ENCODE measurements at regions not wholly inside any gene's neighbourhood (a gene's known extent, or its start where the extent isn't known, plus 50 kb on each side); places are given as distances from the start of the nearest gene placed in this dataset.

- TF ChIP-seq, protein P1, sequence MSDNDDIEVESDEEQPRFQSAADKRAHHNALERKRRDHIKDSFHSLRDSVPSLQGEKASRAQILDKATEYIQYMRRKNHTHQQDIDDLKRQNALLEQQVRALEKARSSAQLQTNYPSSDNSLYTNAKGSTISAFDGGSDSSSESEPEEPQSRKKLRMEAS (IDR thresholded peaks at IDR 0.05): no peak
- no peak for TF ChIP-seq YY1 (IDR thresholded peaks at IDR 0.05; ENCODE audit: extremely low read depth, insufficient replicate concordance, low read depth, low read length)
- TF ChIP-seq ZNF274 (IDR thresholded peaks at IDR 0.05; ENCODE audit: low read depth, low read length): no peak
- TF ChIP-seq SIN3A (IDR thresholded peaks at IDR 0.05; ENCODE audit: low read depth): no peak
- no peak for TF ChIP-seq TCF7L2 (IDR thresholded peaks at IDR 0.05; ENCODE audit: borderline replicate concordance, extremely low read depth, insufficient read depth, insufficient read length)
- TF ChIP-seq ATF3 (IDR thresholded peaks at IDR 0.05): no peak
- TF ChIP-seq RAD21 (IDR thresholded peaks at IDR 0.05; ENCODE audit: low read depth): no peak
Measured at GRCh38 chr6:80832337-80832736, 725.9 kb downstream of the BCKDHB start (continued).

DNA sequence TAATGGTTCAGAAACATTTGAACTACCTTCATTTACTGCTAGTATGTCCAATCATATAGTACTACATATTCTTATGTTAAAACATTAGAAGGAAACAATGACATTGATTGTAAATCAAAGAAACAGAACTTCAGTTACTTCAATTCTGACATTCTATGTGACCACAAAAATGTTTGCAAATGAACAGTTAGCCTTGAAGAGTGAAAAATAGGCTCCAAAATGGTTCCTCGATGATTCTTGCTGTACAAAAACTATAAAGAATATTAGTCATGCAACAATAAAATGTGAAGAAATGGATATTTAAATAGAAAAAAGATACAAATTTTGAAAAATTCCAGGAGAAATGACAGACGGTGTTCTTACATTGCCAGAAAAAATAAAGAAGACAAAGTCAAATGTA is 686.9 kb downstream of the BCKDHB start:
- intact Hi-C loops (cut with micrococcal nuclease): no loop called here
- Histone ChIP-seq H4K20me1 (ENCODE audit: insufficient read depth) (no peaks in the 10 kb centered on the region), H3K4me2 (ENCODE audit: low read length) (no peak overlapping the region), H3K9me2 (ENCODE audit: insufficient read depth) (no peaks in the 10 kb centered on the region), H2AFZ (ENCODE audit: low read depth, low read length, poor library complexity, severe bottlenecking) (no peak overlapping the region), H3K4me3 (replicated peaks in 1 of 2; ENCODE audit: low read depth in 1 of 2, low read length in 2 of 2) (no peak overlapping the region), H3K9ac (ENCODE audit: low read length) (no peak overlapping the region), H3K9me3 (ENCODE audit: control insufficient read depth in 1 of 2, insufficient read depth in 1 of 2, low read depth in 1 of 2, low read length in 2 of 2) (no peaks in the 10 kb centered on the region), H3K27me3 (ENCODE audit: insufficient read depth, low read length) (no peaks in the 10 kb centered on the region), H3K27ac (ENCODE audit: low read depth, low read length) (no peak overlapping the region), H3K4me1 (ENCODE audit: control insufficient read depth in 1 of 2, insufficient read depth in 2 of 2, low read length in 2 of 2) (no peaks in the 10 kb centered on the region), H3K36me3 (ENCODE audit: control insufficient read depth in 1 of 2, insufficient read depth in 2 of 2, low read length in 2 of 2) (no peaks in the 10 kb centered on the region), H3K79me2 (ENCODE audit: insufficient read depth, low read length) (no peaks in the 10 kb centered on the region)
- ChIA-PET RAD21 (ENCODE audit: low non-redundant PET in 1 of 2, low total read pairs in 2 of 2, uncharacterized antibody in 2 of 2, unreplicated experiment in 2 of 2) (no interaction called here), CTCF (no interaction called here), POLR2A (no interaction called here)
- DNase-seq (ENCODE audit: low read depth, low spot score) (no peak), ATAC-seq (no peak)
- BruUV-seq (replicated peaks): no TSS peak
- TF ChIP-seq ZFX (IDR thresholded peaks at IDR 0.05) (no peak), SRF (IDR thresholded peaks at IDR 0.05; ENCODE audit: low read depth) (no peak)

- Histone ChIP-seq H3K4me3 (replicated peaks in 1 of 2; ENCODE audit: low read depth in 1 of 2, low read length in 2 of 2) (no peak overlapping the region), H3K79me2 (ENCODE audit: insufficient read depth, low read length) (no peaks in the 10 kb centered on the region), H3K27me3 (ENCODE audit: insufficient read depth, low read length) (no peaks in the 10 kb centered on the region), H3K36me3 (ENCODE audit: control insufficient read depth in 1 of 2, insufficient read depth in 2 of 2, low read length in 2 of 2) (no peaks in the 10 kb centered on the region), H3K9me2 (ENCODE audit: insufficient read depth) (no peaks in the 10 kb centered on the region), H4K20me1 (ENCODE audit: insufficient read depth) (no peaks in the 10 kb centered on the region), H3K4me1 (ENCODE audit: control insufficient read depth in 1 of 2, insufficient read depth in 2 of 2, low read length in 2 of 2) (no peaks in the 10 kb centered on the region), H2AFZ (ENCODE audit: low read depth, low read length, poor library complexity, severe bottlenecking) (no peak overlapping the region), H3K9me3 (ENCODE audit: control insufficient read depth in 1 of 2, insufficient read depth in 1 of 2, low read depth in 1 of 2, low read length in 2 of 2) (no peaks in the 10 kb centered on the region), H3K27ac (ENCODE audit: low read depth, low read length) (no peak overlapping the region), H3K9ac (ENCODE audit: low read length) (no peak overlapping the region), H3K4me2 (ENCODE audit: low read length) (no peak overlapping the region)
- BruUV-seq (replicated peaks): no TSS peak
- TF ChIP-seq ZFX (IDR thresholded peaks at IDR 0.05): no peak
- TF ChIP-seq, protein P2, sequence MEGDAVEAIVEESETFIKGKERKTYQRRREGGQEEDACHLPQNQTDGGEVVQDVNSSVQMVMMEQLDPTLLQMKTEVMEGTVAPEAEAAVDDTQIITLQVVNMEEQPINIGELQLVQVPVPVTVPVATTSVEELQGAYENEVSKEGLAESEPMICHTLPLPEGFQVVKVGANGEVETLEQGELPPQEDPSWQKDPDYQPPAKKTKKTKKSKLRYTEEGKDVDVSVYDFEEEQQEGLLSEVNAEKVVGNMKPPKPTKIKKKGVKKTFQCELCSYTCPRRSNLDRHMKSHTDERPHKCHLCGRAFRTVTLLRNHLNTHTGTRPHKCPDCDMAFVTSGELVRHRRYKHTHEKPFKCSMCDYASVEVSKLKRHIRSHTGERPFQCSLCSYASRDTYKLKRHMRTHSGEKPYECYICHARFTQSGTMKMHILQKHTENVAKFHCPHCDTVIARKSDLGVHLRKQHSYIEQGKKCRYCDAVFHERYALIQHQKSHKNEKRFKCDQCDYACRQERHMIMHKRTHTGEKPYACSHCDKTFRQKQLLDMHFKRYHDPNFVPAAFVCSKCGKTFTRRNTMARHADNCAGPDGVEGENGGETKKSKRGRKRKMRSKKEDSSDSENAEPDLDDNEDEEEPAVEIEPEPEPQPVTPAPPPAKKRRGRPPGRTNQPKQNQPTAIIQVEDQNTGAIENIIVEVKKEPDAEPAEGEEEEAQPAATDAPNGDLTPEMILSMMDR (IDR thresholded peaks at IDR 0.05 in 2 of 3, conservative IDR thresholded peaks at IDR 0.05 in 1 of 3; ENCODE audit: borderline replicate concordance in 1 of 3, insufficient read depth in 1 of 3, low read depth in 2 of 3, low read length in 2 of 3): no peak
- TF ChIP-seq POLR2AphosphoS5 (IDR thresholded peaks at IDR 0.05; ENCODE audit: low read depth, low read length): no peak
- no peak for TF ChIP-seq CEBPB (IDR thresholded peaks at IDR 0.05; ENCODE audit: low read depth)
- TF ChIP-seq SRF (IDR thresholded peaks at IDR 0.05; ENCODE audit: low read depth): no peak
- CTCF ChIA-PET: no interaction called here
- intact Hi-C loops (cut with micrococcal nuclease): no loop called here
- RAD21 ChIA-PET (ENCODE audit: low non-redundant PET in 1 of 2, low total read pairs in 2 of 2, uncharacterized antibody in 2 of 2, unreplicated experiment in 2 of 2): no interaction called here
- POLR2A ChIA-PET: no interaction called here
- no peak for ATAC-seq
- no peak for DNase-seq (ENCODE audit: low read depth, low spot score)
Measured at GRCh38 chr6:80792151-80792550, 685.7 kb downstream of the BCKDHB start.
